ENCODE measurements at regions not wholly inside any gene's neighbourhood (a gene's known extent, or its start where the extent isn't known, plus 50 kb on each side); places are given as distances from the start of the nearest gene placed in this dataset.

GRCh38 chr9:108356806-108357205 is 499.0 kb downstream of the ACTL7B start:
- TF ChIP-seq YY1 (IDR thresholded peaks at IDR 0.05; ENCODE audit: insufficient read depth, insufficient read length) (no peak), ZNF274 (IDR thresholded peaks at IDR 0.05; ENCODE audit: low read depth, low read length) (no peak), SUZ12 (IDR thresholded peaks at IDR 0.05; ENCODE audit: extremely low read depth, insufficient read depth, insufficient read length) (no peak)

Data from NT2/D1 (cell line).